Neural cell (in vitro differentiated cells): ENCODE measurements at regions not wholly inside any gene's neighbourhood (a gene's known extent, or its start where the extent isn't known, plus 50 kb on each side); places are given as distances from the start of the nearest gene placed in this dataset.

Experiments
- CTCF ChIP-seq: fragments of 450-650 bp; IDR thresholded peaks from 2 replicates; pipeline ENCODE4 v1.5.1; 2014; ENCODE audit warnings: antibody characterized with exemption, mild to moderate bottlenecking, moderate library complexity; ENCODE audit not compliant: poor library complexity, severe bottlenecking
- EP300 ChIP-seq: fragments of 450-650 bp; conservative IDR thresholded peaks from 2 replicates; pipeline ENCODE4 v1.6.1; 2014; ENCODE audit warnings: antibody characterized with exemption, mild to moderate bottlenecking, moderate library complexity; ENCODE audit not compliant: poor library complexity, severe bottlenecking
- EZH2 ChIP-seq: fragments of 200-600, 300-800 bp; shearing (Covaris generic), sonication (generic); IDR thresholded peaks from 2 replicates; pipeline ENCODE4 v1.6.1; 2014; ENCODE audit warnings: antibody characterized with exemption, low read length, borderline replicate concordance, mild to moderate bottlenecking; ENCODE audit not compliant: insufficient read depth, poor library complexity, severe bottlenecking
- POLR2AphosphoS5 ChIP-seq: IDR thresholded peaks from 2 replicates; pipeline ENCODE4 v1.6.1; 2012
- TAF1 ChIP-seq: IDR thresholded peaks from 2 replicates; pipeline ENCODE4 v1.6.1; 2012; ENCODE audit warnings: low read depth
- TF ChIP-seq, protein P1 (sequence below): IDR thresholded peaks from 2 replicates; pipeline ENCODE4 v1.6.1; 2012; ENCODE audit warnings: borderline replicate concordance

DNA sequence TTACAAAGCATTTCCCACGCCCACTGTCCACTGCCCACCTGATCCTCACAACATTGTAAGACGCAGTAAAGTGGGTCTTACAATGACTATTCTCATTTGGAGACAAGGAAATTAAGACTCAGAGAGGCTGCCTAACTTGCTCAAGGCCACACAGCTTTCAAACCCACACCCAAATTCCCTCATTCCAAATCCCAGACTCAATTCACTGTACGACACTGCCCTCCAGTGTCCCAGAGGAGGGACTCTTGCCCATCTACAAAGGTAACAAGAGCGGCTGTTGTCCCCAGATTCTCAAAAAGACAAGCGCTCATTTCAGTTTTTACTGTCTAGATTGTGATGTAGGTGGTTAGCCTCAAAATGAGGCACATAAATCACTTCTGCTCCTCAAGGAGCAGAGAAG lies 184.6 kb downstream of the ACTL7B start:
- TF ChIP-seq CTCF (no peak), POLR2AphosphoS5 (no peak), EZH2 (no peak), TAF1 (no peak), EP300 (no peak)
- TF ChIP-seq, protein P1, sequence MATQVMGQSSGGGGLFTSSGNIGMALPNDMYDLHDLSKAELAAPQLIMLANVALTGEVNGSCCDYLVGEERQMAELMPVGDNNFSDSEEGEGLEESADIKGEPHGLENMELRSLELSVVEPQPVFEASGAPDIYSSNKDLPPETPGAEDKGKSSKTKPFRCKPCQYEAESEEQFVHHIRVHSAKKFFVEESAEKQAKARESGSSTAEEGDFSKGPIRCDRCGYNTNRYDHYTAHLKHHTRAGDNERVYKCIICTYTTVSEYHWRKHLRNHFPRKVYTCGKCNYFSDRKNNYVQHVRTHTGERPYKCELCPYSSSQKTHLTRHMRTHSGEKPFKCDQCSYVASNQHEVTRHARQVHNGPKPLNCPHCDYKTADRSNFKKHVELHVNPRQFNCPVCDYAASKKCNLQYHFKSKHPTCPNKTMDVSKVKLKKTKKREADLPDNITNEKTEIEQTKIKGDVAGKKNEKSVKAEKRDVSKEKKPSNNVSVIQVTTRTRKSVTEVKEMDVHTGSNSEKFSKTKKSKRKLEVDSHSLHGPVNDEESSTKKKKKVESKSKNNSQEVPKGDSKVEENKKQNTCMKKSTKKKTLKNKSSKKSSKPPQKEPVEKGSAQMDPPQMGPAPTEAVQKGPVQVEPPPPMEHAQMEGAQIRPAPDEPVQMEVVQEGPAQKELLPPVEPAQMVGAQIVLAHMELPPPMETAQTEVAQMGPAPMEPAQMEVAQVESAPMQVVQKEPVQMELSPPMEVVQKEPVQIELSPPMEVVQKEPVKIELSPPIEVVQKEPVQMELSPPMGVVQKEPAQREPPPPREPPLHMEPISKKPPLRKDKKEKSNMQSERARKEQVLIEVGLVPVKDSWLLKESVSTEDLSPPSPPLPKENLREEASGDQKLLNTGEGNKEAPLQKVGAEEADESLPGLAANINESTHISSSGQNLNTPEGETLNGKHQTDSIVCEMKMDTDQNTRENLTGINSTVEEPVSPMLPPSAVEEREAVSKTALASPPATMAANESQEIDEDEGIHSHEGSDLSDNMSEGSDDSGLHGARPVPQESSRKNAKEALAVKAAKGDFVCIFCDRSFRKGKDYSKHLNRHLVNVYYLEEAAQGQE: no peak
